ENCODE measurements at regions not wholly inside any gene's neighbourhood (a gene's known extent, or its start where the extent isn't known, plus 50 kb on each side); places are given as distances from the start of the nearest gene placed in this dataset.

- H3K4me3 ChIP-seq, result no peak overlapping the region
- 92% methylated on average over 3 of the region's 3 CpGs for WGBS
- no peak overlapping the region for H3K27ac ChIP-seq
- no peaks in the 10 kb centered on the region for H3K27me3 ChIP-seq
- no peak for DNase-seq (ENCODE audit: low spot score in 2 of 2)
- H3K9me3 ChIP-seq, result no peaks in the 10 kb centered on the region
- no peak for TF ChIP-seq CTCF (IDR thresholded peaks at IDR 0.05)
- no peak for TF ChIP-seq POLR2AphosphoS5 (IDR thresholded peaks at IDR 0.05)
- no peak for TF ChIP-seq EP300 (IDR thresholded peaks at IDR 0.05)
- TF ChIP-seq POLR2A (IDR thresholded peaks at IDR 0.05), result no peak
- H3K4me1 ChIP-seq, result no peaks in the 10 kb centered on the region
- H3K36me3 ChIP-seq, result no peaks in the 10 kb centered on the region
Measured at GRCh38 chr11:44670794-44671193, 56.0 kb upstream of the TSPAN18 start.

GRCh38 chr11:44671234-44671633 lies 55.5 kb upstream of the TSPAN18 start:
- DNase-seq (ENCODE audit: low spot score in 2 of 2), result peak in 1 of 2 donors; percentile 41
- Histone ChIP-seq H3K27ac (no peak overlapping the region), H3K9me3 (no peaks in the 10 kb centered on the region), H3K4me1 (no peaks in the 10 kb centered on the region), H3K27me3 (no peaks in the 10 kb centered on the region), H3K4me3 (no peak overlapping the region), H3K36me3 (no peaks in the 10 kb centered on the region)
- TF ChIP-seq CTCF (IDR thresholded peaks at IDR 0.05) (no peak), POLR2AphosphoS5 (IDR thresholded peaks at IDR 0.05) (no peak), POLR2A (IDR thresholded peaks at IDR 0.05) (no peak), EP300 (IDR thresholded peaks at IDR 0.05) (no peak)
- WGBS, result 64% methylated on average over 1 of the region's 1 CpG

GRCh38 chr11:44673688-44674087 lies 53.1 kb upstream of the TSPAN18 start:
- no peak overlapping the region for H3K27ac ChIP-seq
- no peak for DNase-seq (ENCODE audit: low spot score in 2 of 2)
- H3K4me3 ChIP-seq, result no peak overlapping the region
- 37% methylated on average over 5 of the region's 5 CpGs for WGBS
- H3K9me3 ChIP-seq, result no peaks in the 10 kb centered on the region
- no peaks in the 10 kb centered on the region for H3K4me1 ChIP-seq
- H3K27me3 ChIP-seq, result no peaks in the 10 kb centered on the region
- H3K36me3 ChIP-seq, result no peaks in the 10 kb centered on the region
- TF ChIP-seq POLR2AphosphoS5 (IDR thresholded peaks at IDR 0.05) (no peak), CTCF (IDR thresholded peaks at IDR 0.05) (no peak), EP300 (IDR thresholded peaks at IDR 0.05) (no peak), POLR2A (IDR thresholded peaks at IDR 0.05) (no peak)

GRCh38 chr11:44674809-44675208 lies 52.0 kb upstream of the TSPAN18 start:
- Histone ChIP-seq H3K4me3 (no peak overlapping the region), H3K4me1 (no peaks in the 10 kb centered on the region), H3K9me3 (no peaks in the 10 kb centered on the region), H3K27ac (no peak overlapping the region), H3K36me3 (no peaks in the 10 kb centered on the region), H3K27me3 (no peaks in the 10 kb centered on the region)
- TF ChIP-seq POLR2A (IDR thresholded peaks at IDR 0.05) (no peak), CTCF (IDR thresholded peaks at IDR 0.05) (no peak), EP300 (IDR thresholded peaks at IDR 0.05) (no peak), POLR2AphosphoS5 (IDR thresholded peaks at IDR 0.05) (no peak)
- WGBS, result 90% methylated on average over 5 of the region's 5 CpGs
- DNase-seq (ENCODE audit: low spot score in 2 of 2), result no peak

GRCh38 chr11:44675906-44676305 lies 50.9 kb upstream of the TSPAN18 start:
- Histone ChIP-seq H3K9me3 (no peaks in the 10 kb centered on the region), H3K4me3 (no peak overlapping the region), H3K27ac (no peak overlapping the region), H3K4me1 (no peaks in the 10 kb centered on the region), H3K36me3 (no peaks in the 10 kb centered on the region), H3K27me3 (no peaks in the 10 kb centered on the region)
- 97% methylated on average over 1 of the region's 1 CpG for WGBS
- TF ChIP-seq CTCF (IDR thresholded peaks at IDR 0.05) (no peak), POLR2A (IDR thresholded peaks at IDR 0.05) (no peak), EP300 (IDR thresholded peaks at IDR 0.05) (no peak), POLR2AphosphoS5 (IDR thresholded peaks at IDR 0.05) (no peak)
- DNase-seq (ENCODE audit: low spot score in 2 of 2), result no peak
